Fibroblast of mammary gland (primary cell): ENCODE measurements at regions not wholly inside any gene's neighbourhood (a gene's known extent, or its start where the extent isn't known, plus 50 kb on each side); places are given as distances from the start of the nearest gene placed in this dataset.

ENCODE experiments used
- DNase-seq: peaks from one replicate; pipeline ENCODE4 v3.0.0-alpha.2; 2010; ENCODE audit warnings: low read depth
- H3K4me3 ChIP-seq: 2 replicates; pipeline ENCODE4 v1.5.1; 2011; ENCODE audit warnings: low read depth, mild to moderate bottlenecking, low read length, moderate library complexity; ENCODE audit not compliant: control insufficient read depth
- TF ChIP-seq, protein P1 (sequence below): conservative IDR thresholded peaks from 2 replicates; pipeline ENCODE4 v1.5.1; 2011; ENCODE audit warnings: low read depth, low read length, inconsistent platforms; ENCODE audit not compliant: control insufficient read depth, insufficient read depth

DNA sequence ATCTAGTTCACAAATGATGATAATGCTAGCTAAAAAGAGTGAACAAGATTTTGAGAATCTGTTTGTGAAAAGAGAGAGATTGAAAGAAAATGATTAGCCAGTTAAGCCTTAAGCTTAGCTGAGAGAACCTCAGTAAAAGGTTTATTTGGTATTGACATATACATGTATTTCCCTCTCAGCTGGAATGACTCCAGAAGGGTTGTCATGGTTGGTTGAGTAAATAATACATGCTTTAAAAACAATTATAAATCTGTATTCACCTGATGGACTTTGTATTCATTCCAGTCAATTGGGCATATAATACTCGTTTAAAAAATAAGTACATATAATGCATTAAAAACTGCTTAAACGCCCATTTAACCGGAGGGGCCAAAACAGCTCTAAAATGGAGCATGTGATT, 181.4 kb downstream of the GRB14 start:
- TF ChIP-seq, protein P1, sequence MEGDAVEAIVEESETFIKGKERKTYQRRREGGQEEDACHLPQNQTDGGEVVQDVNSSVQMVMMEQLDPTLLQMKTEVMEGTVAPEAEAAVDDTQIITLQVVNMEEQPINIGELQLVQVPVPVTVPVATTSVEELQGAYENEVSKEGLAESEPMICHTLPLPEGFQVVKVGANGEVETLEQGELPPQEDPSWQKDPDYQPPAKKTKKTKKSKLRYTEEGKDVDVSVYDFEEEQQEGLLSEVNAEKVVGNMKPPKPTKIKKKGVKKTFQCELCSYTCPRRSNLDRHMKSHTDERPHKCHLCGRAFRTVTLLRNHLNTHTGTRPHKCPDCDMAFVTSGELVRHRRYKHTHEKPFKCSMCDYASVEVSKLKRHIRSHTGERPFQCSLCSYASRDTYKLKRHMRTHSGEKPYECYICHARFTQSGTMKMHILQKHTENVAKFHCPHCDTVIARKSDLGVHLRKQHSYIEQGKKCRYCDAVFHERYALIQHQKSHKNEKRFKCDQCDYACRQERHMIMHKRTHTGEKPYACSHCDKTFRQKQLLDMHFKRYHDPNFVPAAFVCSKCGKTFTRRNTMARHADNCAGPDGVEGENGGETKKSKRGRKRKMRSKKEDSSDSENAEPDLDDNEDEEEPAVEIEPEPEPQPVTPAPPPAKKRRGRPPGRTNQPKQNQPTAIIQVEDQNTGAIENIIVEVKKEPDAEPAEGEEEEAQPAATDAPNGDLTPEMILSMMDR = no peak
- H3K4me3 ChIP-seq = no peak overlapping the region
- DNase-seq = no peak

DNA sequence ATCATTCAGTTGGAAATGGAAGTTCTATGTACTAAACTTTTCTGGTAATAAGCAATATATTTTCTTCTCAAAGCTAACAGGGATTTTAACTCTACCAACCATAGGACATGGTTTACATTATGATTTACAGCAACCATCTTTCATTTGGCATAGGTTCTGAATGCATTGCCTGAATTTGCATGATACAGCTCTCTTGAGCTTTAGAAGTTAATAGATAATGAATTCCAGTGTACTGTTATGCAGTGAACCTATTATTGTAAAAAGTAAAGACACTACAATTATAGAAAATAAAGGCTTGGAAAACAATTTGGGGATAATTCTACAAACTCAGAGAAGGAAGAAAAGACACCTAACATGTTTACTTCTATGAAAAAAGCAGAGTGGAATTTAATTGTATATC, 182.0 kb downstream of the GRB14 start:
- TF ChIP-seq, protein P1 = no peak
- H3K4me3 ChIP-seq = no peak overlapping the region
- no peak for DNase-seq

DNA sequence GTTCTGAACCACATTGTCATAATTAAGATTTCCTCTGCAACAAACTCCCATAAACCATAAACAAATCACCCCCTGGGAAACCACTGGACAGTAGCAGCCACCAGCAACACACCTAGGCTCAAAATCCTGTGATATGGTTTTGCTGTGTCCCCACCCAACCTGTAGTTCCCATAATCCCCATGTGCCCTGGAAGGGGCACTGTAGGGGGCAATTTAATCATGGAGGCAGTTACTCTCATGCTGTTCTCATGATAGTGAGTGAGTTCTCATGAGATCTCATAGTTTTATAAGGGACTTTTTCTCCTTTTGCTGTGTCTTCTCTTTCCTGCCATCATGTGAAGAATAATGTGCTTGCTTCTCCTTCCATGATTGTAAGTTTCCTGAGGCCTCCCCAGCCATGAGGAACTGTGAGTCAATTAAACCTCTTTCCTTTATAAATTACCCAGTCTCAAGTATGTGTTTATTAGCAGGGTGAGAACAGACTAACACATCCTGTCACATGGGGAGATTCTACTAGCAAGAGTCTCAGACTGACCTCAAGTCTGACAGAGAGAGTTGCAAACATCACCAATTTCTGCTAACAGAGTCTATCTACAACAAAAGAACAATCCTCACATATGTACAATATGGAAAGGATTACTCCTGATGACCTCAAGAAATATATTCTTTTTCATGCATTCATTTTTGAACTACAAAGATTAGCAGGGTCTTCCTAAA, 182.6 kb downstream of the GRB14 start:
- H3K4me3 ChIP-seq = no peak overlapping the region
- no peak for DNase-seq
- TF ChIP-seq, protein P1 = no peak

DNA sequence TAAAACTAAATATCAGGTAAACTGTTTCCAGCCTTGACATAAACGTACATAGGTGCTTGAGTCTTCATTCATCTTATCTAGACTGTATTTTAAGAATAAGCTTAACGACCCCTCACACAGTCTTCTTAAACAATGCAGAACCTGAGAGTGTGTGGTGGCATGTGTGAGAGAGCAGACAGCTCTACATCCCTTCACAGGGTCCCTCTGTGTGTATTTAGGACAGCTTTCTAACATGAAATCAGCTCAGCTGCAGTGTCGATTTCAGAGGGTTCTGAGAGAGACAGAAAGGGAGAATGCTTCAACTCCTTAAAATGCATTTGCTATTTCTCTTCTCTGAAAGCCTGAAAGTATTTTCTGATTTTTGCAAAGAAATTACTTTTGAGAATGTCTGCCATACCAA, 185.2 kb downstream of the GRB14 start:
- H3K4me3 ChIP-seq = no peak overlapping the region
- no peak for DNase-seq
- TF ChIP-seq, protein P1 = no peak

DNA sequence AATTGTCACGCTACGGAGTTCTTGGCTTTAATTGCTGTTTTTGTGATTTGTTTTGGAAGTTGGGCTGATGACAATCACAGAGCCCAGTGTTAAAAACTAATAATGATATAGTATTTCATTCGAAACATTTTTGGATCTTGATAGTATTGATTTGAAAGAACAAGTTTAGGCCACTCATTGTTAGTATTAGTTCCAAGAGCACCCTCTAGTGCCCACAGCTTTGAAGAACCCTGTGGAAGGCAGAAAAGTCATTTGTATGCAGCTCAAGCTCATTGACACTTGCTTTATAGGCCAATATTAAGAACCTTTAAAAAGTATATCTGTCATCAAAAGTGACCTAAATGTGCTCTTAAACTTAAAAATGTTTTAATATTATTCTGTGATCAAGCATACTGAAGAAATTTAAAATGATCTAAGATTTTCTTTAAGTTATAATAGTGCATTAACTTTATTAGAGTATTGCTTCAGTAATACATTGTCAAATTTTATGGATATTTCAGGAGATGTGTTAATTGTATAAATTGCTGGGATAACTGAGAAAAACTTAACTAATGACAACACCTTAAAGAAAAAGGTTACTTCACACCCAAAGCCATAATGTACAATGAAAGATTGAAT, 191.0 kb downstream of the GRB14 start:
- TF ChIP-seq, protein P1 = peak; percentile 68
- peak; percentile 54 for DNase-seq
- no peak overlapping the region for H3K4me3 ChIP-seq

DNA sequence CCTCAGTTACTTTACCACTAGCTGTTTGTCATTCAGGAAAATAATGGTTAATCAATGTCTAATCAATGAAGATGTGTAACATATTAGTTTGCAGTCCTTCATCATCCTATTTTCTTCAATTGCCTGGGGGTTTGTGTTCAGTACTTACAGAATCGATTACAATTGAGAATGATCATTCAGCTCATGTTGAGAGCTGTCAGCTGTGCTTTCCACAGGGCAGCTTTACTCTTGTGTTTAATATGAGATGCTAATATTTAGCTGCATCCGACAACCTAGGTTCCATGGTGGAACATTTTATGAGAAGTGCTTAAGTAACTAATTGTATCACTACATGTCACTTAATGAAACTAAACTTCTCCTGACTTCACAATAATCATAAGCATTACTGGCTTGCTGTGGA, 191.9 kb downstream of the GRB14 start:
- no peak overlapping the region for H3K4me3 ChIP-seq
- TF ChIP-seq, protein P1 = no peak
- no peak for DNase-seq

DNA sequence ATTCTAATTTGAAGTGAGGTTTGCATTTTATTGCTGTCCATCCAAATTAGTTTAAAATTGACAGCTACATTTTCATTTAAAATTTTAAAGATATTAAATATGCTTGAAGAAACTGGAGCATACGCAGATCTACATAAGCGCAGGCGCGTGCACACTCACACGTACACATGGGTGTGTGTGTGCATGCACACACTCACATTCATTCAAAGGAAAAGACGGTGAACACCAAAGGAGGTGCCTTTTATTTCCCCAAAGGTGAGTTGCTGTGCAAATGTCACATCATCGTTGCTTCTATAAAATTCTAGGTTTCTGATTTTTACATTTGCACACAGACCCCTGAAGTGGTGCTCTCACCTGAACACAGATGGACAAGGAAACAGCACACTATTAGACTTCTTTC, 194.2 kb downstream of the GRB14 start:
- no peak overlapping the region for H3K4me3 ChIP-seq
- TF ChIP-seq, protein P1 = no peak
- DNase-seq = no peak
